ENCODE measurements at regions not wholly inside any gene's neighbourhood (a gene's known extent, or its start where the extent isn't known, plus 50 kb on each side); places are given as distances from the start of the nearest gene placed in this dataset.

DNA sequence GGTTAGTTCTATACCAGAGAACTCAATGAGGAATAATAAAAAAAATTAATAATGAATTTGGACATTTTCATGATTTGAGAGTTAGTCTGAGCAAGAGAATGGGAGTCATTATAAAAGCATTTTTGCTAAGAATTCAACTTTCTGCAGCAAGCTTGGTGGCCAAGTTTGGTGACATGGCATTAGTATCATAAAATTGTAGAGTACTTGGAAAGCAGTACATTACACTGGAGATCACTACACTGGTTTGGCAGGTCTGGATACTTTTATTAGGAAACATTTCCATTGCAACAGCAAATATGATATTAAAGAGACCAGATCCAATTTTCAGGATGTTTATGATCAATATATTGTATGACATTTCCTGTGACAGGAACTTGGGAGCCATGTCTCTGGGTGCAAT, 249.1 kb upstream of the INTU start:
- intact Hi-C loops (cut with DNase I): no loop called here
- no peak for ATAC-seq
- Histone ChIP-seq H3K4me3 (no peak overlapping the region), H3K27me3 (ENCODE audit: insufficient read depth in 3 of 3, low read length in 2 of 3) (no peaks in the 10 kb centered on the region), H3K4me1 (no peaks in the 10 kb centered on the region), H3K9me3 (no peaks in the 10 kb centered on the region), H3K36me3 (ENCODE audit: insufficient read depth in 1 of 2, low read depth in 1 of 2) (no peaks in the 10 kb centered on the region), H3K27ac (no peak overlapping the region)
- TF ChIP-seq, protein P1, sequence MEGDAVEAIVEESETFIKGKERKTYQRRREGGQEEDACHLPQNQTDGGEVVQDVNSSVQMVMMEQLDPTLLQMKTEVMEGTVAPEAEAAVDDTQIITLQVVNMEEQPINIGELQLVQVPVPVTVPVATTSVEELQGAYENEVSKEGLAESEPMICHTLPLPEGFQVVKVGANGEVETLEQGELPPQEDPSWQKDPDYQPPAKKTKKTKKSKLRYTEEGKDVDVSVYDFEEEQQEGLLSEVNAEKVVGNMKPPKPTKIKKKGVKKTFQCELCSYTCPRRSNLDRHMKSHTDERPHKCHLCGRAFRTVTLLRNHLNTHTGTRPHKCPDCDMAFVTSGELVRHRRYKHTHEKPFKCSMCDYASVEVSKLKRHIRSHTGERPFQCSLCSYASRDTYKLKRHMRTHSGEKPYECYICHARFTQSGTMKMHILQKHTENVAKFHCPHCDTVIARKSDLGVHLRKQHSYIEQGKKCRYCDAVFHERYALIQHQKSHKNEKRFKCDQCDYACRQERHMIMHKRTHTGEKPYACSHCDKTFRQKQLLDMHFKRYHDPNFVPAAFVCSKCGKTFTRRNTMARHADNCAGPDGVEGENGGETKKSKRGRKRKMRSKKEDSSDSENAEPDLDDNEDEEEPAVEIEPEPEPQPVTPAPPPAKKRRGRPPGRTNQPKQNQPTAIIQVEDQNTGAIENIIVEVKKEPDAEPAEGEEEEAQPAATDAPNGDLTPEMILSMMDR (IDR thresholded peaks at IDR 0.05): no peak
- no peak for DNase-seq

GRCh38 chr4:127394516-127394915, 238.2 kb upstream of the INTU start:
- intact Hi-C loops (cut with DNase I): no loop called here
- no peaks in the 10 kb centered on the region for H3K36me3 ChIP-seq (ENCODE audit: insufficient read depth in 1 of 2, low read depth in 1 of 2)
- TF ChIP-seq, protein P1 (IDR thresholded peaks at IDR 0.05): no peak

GRCh38 chr4:127400276-127400675, 232.5 kb upstream of the INTU start:
- ATAC-seq: no peak
- no peak overlapping the region for H3K27ac ChIP-seq
- H3K27me3 ChIP-seq (ENCODE audit: insufficient read depth in 3 of 3, low read length in 2 of 3): no peaks in the 10 kb centered on the region
- no peak overlapping the region for H3K4me3 ChIP-seq
- DNase-seq: no peak
- no peaks in the 10 kb centered on the region for H3K9me3 ChIP-seq
- 88 to 94% (median 91%) methylated on average over 5 of the region's 5 CpGs for WGBS, 3 donors
- no peaks in the 10 kb centered on the region for H3K36me3 ChIP-seq (ENCODE audit: insufficient read depth in 1 of 2, low read depth in 1 of 2)
- no peaks in the 10 kb centered on the region for H3K4me1 ChIP-seq
- TF ChIP-seq, protein P1 (IDR thresholded peaks at IDR 0.05): no peak
- intact Hi-C loops (cut with DNase I): no loop called here

More at GRCh38 chr4:127394516-127394915, 238.2 kb upstream of the INTU start:
- no peaks in the 10 kb centered on the region for H3K27me3 ChIP-seq (ENCODE audit: insufficient read depth in 3 of 3, low read length in 2 of 3)
- WGBS, 3 donors: 50 to 57% (median 56%) methylated on average over 2 of the region's 2 CpGs
- DNase-seq: no peak
- no peak for ATAC-seq
- H3K4me3 ChIP-seq: no peak overlapping the region
- H3K4me1 ChIP-seq: no peaks in the 10 kb centered on the region
- H3K9me3 ChIP-seq: no peaks in the 10 kb centered on the region
- H3K27ac ChIP-seq: no peak overlapping the region

- intact Hi-C loops (cut with DNase I): no loop called here
- TF ChIP-seq, protein P1 (IDR thresholded peaks at IDR 0.05): peak; percentile 58
- Histone ChIP-seq H3K27ac (no peak overlapping the region), H3K4me3 (no peak overlapping the region), H3K9me3 (no peaks in the 10 kb centered on the region), H3K36me3 (ENCODE audit: insufficient read depth in 1 of 2, low read depth in 1 of 2) (no peaks in the 10 kb centered on the region), H3K27me3 (ENCODE audit: insufficient read depth in 3 of 3, low read length in 2 of 3) (no peaks in the 10 kb centered on the region), H3K4me1 (no peaks in the 10 kb centered on the region)
- DNase-seq (peak; percentile 42 to 60), ATAC-seq (peak in 1 of 4 donors; percentile 44)
- WGBS, 3 donors: 7 to 21% (median 12%) methylated on average over 1 of the region's 1 CpG
Observed at GRCh38 chr4:127400731-127401346, 231.9 kb upstream of the INTU start.

- Histone ChIP-seq H3K9me3 (no peaks in the 10 kb centered on the region), H3K27me3 (ENCODE audit: insufficient read depth in 3 of 3, low read length in 2 of 3) (no peaks in the 10 kb centered on the region), H3K4me3 (no peak overlapping the region), H3K36me3 (ENCODE audit: insufficient read depth in 1 of 2, low read depth in 1 of 2) (no peaks in the 10 kb centered on the region), H3K4me1 (no peaks in the 10 kb centered on the region), H3K27ac (no peak overlapping the region)
- WGBS, 3 donors: 10 to 17% (median 14%) methylated on average over 2 of the region's 2 CpGs
- intact Hi-C loops (cut with DNase I): no loop called here
- DNase-seq (no peak), ATAC-seq (no peak)
- TF ChIP-seq, protein P1 (IDR thresholded peaks at IDR 0.05): no peak
Observed at GRCh38 chr4:127403471-127404084, 229.2 kb upstream of the INTU start.

All from psoas muscle (tissue), 7 donors.